K562 (cell line): ENCODE measurements at regions not wholly inside any gene's neighbourhood (a gene's known extent, or its start where the extent isn't known, plus 50 kb on each side); places are given as distances from the start of the nearest gene placed in this dataset.

Experiments used
- ATAC-seq: fragments of 200-7000 bp; cut with Tn5 transposase; 3 replicates; pipeline ENCODE4 v1.9.1; 2020; ENCODE audit warnings: moderate library complexity
- BruUV-seq: library from RNA; stranded (reverse); fragments of 400-500 nt; replicated peaks from 2 replicates; lab custom pipeline; 2021; lab: Mats Ljungman, UMichigan
- CTCF ChIA-PET: fragments of 300-600 bp; formaldehyde crosslinking; extraction: SDS; loops from one replicate; lab custom pipeline; 2021; ENCODE audit warnings: low intra/inter-chr PET ratio; lab: Yijun Ruan, JAX
- POLR2A ChIA-PET: fragments of 300-600, 350-650 bp; sonication (Branson Sonifier 250); formaldehyde crosslinking; extraction: SDS; loops from one replicate; lab custom pipeline; 2021; ENCODE audit warnings: antibody characterized with exemption, inconsistent platforms; lab: Yijun Ruan, JAX
- DNase-seq, 4 experiments: peaks; one replicate each; pipeline versions ENCODE4 v3.0.0 to v3.0.0-alpha.2; 2011 to 2018; ENCODE audit warnings: low spot score in 3 of 4, mixed read lengths in 3 of 4; ENCODE audit errors: extremely low read depth in 1 of 4
- FAIRE-seq: peaks from 2 replicates; lab custom pipeline; 2011; peaks lifted over from hg19 to GRCh38; lab: Jason Lieb, UNC
- H2AFZ ChIP-seq: 2 replicates; pipeline ENCODE4 v1.6.0; 2011; ENCODE audit warnings: low read depth, low read length, control low read depth, inconsistent platforms
- H3K27ac ChIP-seq: fragments of 200-600 bp; 3 replicates; pipeline ENCODE4 v1.8.0; 2011; ENCODE audit warnings: low read depth, mild to moderate bottlenecking, control low read depth, inconsistent platforms, low read length, moderate library complexity, mixed read lengths; ENCODE audit errors: extremely low read depth
- H3K27me3 ChIP-seq, 2 experiments: fragments of 300-600 bp in 1 of 2; 2 replicates in 1 of 2; 3 replicates in 1 of 2; pipeline versions ENCODE4 v1.6.0 to v1.8.0; 2011; ENCODE audit warnings: inconsistent platforms in 2 of 2, low read length in 2 of 2, mild to moderate bottlenecking in 1 of 2, mixed read lengths in 1 of 2, moderate library complexity in 1 of 2; ENCODE audit not compliant: control insufficient read depth in 2 of 2, insufficient read depth in 2 of 2
- H3K36me3 ChIP-seq: fragments of 300-600 bp; 3 replicates; pipeline ENCODE4 v1.8.0; 2011; ENCODE audit warnings: mild to moderate bottlenecking, low read length, inconsistent platforms; ENCODE audit not compliant: control insufficient read depth, insufficient read depth
- H3K4me1 ChIP-seq, 2 experiments: fragments of 200-600 bp in 1 of 2; replicated peaks in 1 of 2; 2 replicates in 1 of 2; 3 replicates in 1 of 2; pipeline versions ENCODE4 v1.5.1 to v1.8.0; 2011; ENCODE audit warnings: inconsistent platforms in 2 of 2, low read length in 2 of 2, mild to moderate bottlenecking in 1 of 2, mixed read lengths in 1 of 2, moderate library complexity in 1 of 2; ENCODE audit not compliant: control insufficient read depth in 2 of 2, insufficient read depth in 2 of 2
- H3K4me2 ChIP-seq: 2 replicates; pipeline ENCODE4 v1.6.1; 2011; ENCODE audit warnings: low read length, control low read depth, inconsistent platforms, mixed read lengths; ENCODE audit not compliant: insufficient read depth
- H3K4me3 ChIP-seq: fragments of 200-600 bp; sonication (generic), shearing (Covaris generic); 2 replicates; pipeline ENCODE4 v1.5.1; 2016; ENCODE audit warnings: control low read depth, inconsistent platforms
- H3K79me2 ChIP-seq: fragments of 200-600 bp; 3 replicates; pipeline ENCODE4 v1.8.0; 2011; ENCODE audit warnings: low read length, inconsistent platforms; ENCODE audit not compliant: control insufficient read depth, insufficient read depth
- H3K9ac ChIP-seq, 2 experiments: 2 replicates each; pipeline versions ENCODE4 v1.6.0 to v1.6.1; 2011; ENCODE audit warnings: low read depth in 2 of 2, low read length in 2 of 2, control low read depth in 1 of 2, inconsistent platforms in 1 of 2, mild to moderate bottlenecking in 1 of 2, mixed read lengths in 1 of 2; ENCODE audit not compliant: insufficient read depth in 1 of 2
- H3K9me1 ChIP-seq: one replicate; pipeline ENCODE4 v1.6.0; 2011; ENCODE audit warnings: inconsistent platforms, mild to moderate bottlenecking, low read length, moderate library complexity; ENCODE audit not compliant: control insufficient read depth, insufficient read depth
- H3K9me3 ChIP-seq: replicated peaks from 2 replicates; pipeline ENCODE4 v1.5.1; 2011; ENCODE audit warnings: low read depth, low read length, inconsistent platforms; ENCODE audit not compliant: control insufficient read depth, insufficient read depth
- H4K20me1 ChIP-seq: replicated peaks from 2 replicates; pipeline ENCODE4 v1.6.1; 2011; ENCODE audit warnings: low read length, inconsistent platforms, mixed read lengths; ENCODE audit not compliant: control insufficient read depth, insufficient read depth
- KLF13 ChIP-seq: fragments of 450-650 bp; IDR thresholded peaks from 2 replicates; pipeline ENCODE4 v1.6.1; 2016; ENCODE audit warnings: missing genetic modification characterization, low read depth, mild to moderate bottlenecking, missing compliant biosample characterization, moderate library complexity, borderline replicate concordance
- NEUROD1 ChIP-seq: fragments of 150-350 bp; IDR thresholded peaks from 2 replicates; pipeline ENCODE4 v1.6.1; 2014; ENCODE audit warnings: borderline replicate concordance, low read length, low read depth; ENCODE audit not compliant: partially characterized antibody
- SMAD4 ChIP-seq: fragments of 250-450 bp; sonication (Bioruptor Pico); conservative IDR thresholded peaks from 2 replicates; pipeline ENCODE4 v1.8.0; 2021; ENCODE audit warnings: inconsistent platforms, mild to moderate bottlenecking, moderate library complexity
- SREBF1 ChIP-seq: fragments of 150-350 bp; IDR thresholded peaks from 2 replicates; pipeline ENCODE4 v1.6.1; 2014; ENCODE audit warnings: antibody characterized with exemption, low read depth, low read length, borderline replicate concordance
- ZNF263 ChIP-seq: sonication (generic); formaldehyde crosslinking; IDR thresholded peaks from 2 replicates; pipeline ENCODE4 v1.8.0; 2022; ENCODE audit warnings: mild to moderate bottlenecking, missing genetic modification reagents, borderline replicate concordance
- WGBS: fragments of 100-300 bp; shearing (Covaris generic); methylation state at CpG from one replicate; pipeline ENCODE4 v1.1.6; 2016; ENCODE audit warnings: low coverage, mixed read lengths; ENCODE audit not compliant: insufficient coverage; ENCODE audit errors: missing lambda C conversion rate; 5-methylcytosine and 5-hydroxymethylcytosine counted together
- in situ Hi-C: fragments of 300-500 bp; cut with MboI; formaldehyde crosslinking; loops from 4 replicates; pipeline ENCODE4 v1.15.0; 2018; ENCODE audit warnings: inconsistent platforms, mixed read lengths
- intact Hi-C: fragments of 100-400 bp; cut with micrococcal nuclease; formaldehyde crosslinking; loops from 2 replicates; pipeline ENCODE4 v1.14.2; 2022
- TF ChIP-seq, protein P1 (sequence below): fragments of 250-450 bp; sonication (Bioruptor Pico); IDR thresholded peaks from 2 replicates; pipeline ENCODE4 v1.8.0; 2022; ENCODE audit warnings: inconsistent platforms

DNA sequence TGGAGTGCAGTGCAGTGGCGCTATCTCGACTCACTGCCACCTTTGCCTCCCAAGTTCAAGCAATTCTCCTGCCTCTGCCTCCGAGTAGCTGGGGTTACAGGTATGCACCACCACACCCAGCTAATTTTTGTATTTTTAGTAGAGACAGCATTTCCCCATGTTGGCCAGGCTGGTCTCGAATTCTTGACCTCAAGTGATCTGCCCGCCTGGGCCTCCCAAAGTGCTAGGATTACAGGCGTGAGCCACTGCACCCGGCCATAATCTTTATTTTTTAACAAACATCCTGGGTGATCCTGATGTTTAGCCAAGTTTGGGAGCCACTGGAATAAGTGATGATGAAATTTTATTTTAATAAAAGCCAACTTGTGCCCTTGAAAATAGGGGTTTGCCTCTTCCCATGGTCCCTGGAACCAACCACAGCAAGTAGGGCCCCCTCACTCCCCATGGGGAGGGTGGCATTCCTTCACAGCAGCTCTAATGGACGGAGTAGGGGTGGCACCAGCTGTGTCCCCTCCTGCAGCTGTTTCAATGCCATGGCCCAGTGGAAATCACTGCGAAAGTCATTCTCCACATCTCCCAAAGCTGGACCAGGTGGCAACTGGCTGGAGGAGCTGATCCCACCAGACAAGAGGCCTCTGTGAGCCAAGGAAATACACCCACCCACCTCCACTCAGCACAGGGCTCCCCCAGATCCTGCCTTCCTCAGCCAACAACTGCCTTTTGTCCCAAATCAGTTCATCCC is 194.8 kb downstream of the ZFP36L2 start:
- WGBS, result 60% methylated on average over 9 of the region's 9 CpGs
- Histone ChIP-seq H3K9me3 (no peaks in the 10 kb centered on the region), H3K4me3 (no peak overlapping the region), H3K36me3 (no peaks in the 10 kb centered on the region), H3K9ac (0 out of 4 replicates have a peak overlapping the region, but pooled peaks of 1 of the 2 experiments have one; percentile 42), H3K27me3 (no peaks in the 10 kb centered on the region), H2AFZ (no peak overlapping the region), H3K4me1 (peaks cover 0 to 7% of the 10 kb centered on the region in 2 experiments; a peak in 2 of 5 replicates), H3K4me2 (no peak overlapping the region), H3K27ac (no peak overlapping the region), H3K79me2 (no peaks in the 10 kb centered on the region), H3K9me1 (no peaks in the 10 kb centered on the region), H4K20me1 (no peaks in the 10 kb centered on the region)
- TF ChIP-seq ZNF263 (CRISPR knock-in tag), result no peak
- in situ Hi-C loops, result no loop called here
- no peak for FAIRE-seq
- intact Hi-C loops, result no loop called here
- no TSS peak for BruUV-seq
- CTCF ChIA-PET, result no interaction called here
- no peak for ATAC-seq
- DNase-seq, result no peak
- POLR2A ChIA-PET, result interaction anchor here (1.0 to 2.0 kb wide), 3 partner anchors 9 to 87 kb away, joined by 3 to 10 read pairs (median 3); no protein-coding TSS in a partner anchor

- WGBS, result 52% methylated on average over 10 of the region's 10 CpGs
- TF ChIP-seq KLF13 (tag), result no peak
- TF ChIP-seq SMAD4 (CRISPR knock-in tag), result no peak
- TF ChIP-seq, protein P1, sequence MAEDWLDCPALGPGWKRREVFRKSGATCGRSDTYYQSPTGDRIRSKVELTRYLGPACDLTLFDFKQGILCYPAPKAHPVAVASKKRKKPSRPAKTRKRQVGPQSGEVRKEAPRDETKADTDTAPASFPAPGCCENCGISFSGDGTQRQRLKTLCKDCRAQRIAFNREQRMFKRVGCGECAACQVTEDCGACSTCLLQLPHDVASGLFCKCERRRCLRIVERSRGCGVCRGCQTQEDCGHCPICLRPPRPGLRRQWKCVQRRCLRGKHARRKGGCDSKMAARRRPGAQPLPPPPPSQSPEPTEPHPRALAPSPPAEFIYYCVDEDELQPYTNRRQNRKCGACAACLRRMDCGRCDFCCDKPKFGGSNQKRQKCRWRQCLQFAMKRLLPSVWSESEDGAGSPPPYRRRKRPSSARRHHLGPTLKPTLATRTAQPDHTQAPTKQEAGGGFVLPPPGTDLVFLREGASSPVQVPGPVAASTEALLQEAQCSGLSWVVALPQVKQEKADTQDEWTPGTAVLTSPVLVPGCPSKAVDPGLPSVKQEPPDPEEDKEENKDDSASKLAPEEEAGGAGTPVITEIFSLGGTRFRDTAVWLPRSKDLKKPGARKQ (CRISPR knock-in tag), result no peak
- TF ChIP-seq SREBF1, result no peak
- no peak for TF ChIP-seq NEUROD1
Observed at GRCh38 chr2:43030551-43031307, 195.7 kb downstream of the ZFP36L2 start.

More at GRCh38 chr2:43030551-43031307, 195.7 kb downstream of the ZFP36L2 start:
- no peaks in the 10 kb centered on the region for H4K20me1 ChIP-seq
- H3K9me1 ChIP-seq, result no peaks in the 10 kb centered on the region
- no peaks in the 10 kb centered on the region for H3K36me3 ChIP-seq
- H3K9me3 ChIP-seq, result no peaks in the 10 kb centered on the region
- no peak for FAIRE-seq
- intact Hi-C loops, result no loop called here
- ATAC-seq, result no peak
- no peak overlapping the region for H3K27ac ChIP-seq
- no peak overlapping the region for H3K4me2 ChIP-seq
- in situ Hi-C loops, result no loop called here
- no TSS peak for BruUV-seq
- H3K9ac ChIP-seq, result peak overlapping the region in 1 of 2 experiments; percentile 30; a peak in 1 of 4 replicates
- ChIA-PET CTCF (no interaction called here), POLR2A (interaction anchor here (0.6 to 2.0 kb wide), 4 partner anchors 10 to 223 kb away, joined by 3 to 10 read pairs (median 4); no protein-coding TSS in a partner anchor)
- H3K27me3 ChIP-seq, result no peaks in the 10 kb centered on the region
- peaks cover 0 to 9% of the 10 kb centered on the region in 2 experiments; a peak in 2 of 5 replicates for H3K4me1 ChIP-seq
- H3K79me2 ChIP-seq, result no peaks in the 10 kb centered on the region
- no peak overlapping the region for H2AFZ ChIP-seq
- DNase-seq, result no peak
- no peak overlapping the region for H3K4me3 ChIP-seq
